ENCODE measurements at regions not wholly inside any gene's neighbourhood (a gene's known extent, or its start where the extent isn't known, plus 50 kb on each side); places are given as distances from the start of the nearest gene placed in this dataset.
"Not testable (repeated sequence)": the region's sequence is repeated elsewhere in the genome, so short reads cannot be mapped to it uniquely, and the experiment has no call there.

GRCh38 chr1:148049115-148049496 is 103.0 kb downstream of the NBPF11 start:
- H3K27ac ChIP-seq; DNase-seq (ENCODE audit: low spot score); H3K27me3 ChIP-seq; H4K20me1 ChIP-seq (ENCODE audit: insufficient read depth, poor library complexity, severe bottlenecking); H3K36me3 ChIP-seq (replicated peaks; ENCODE audit: insufficient read depth, low read depth); H3K9me3 ChIP-seq (ENCODE audit: low read depth); H3K4me1 ChIP-seq (ENCODE audit: insufficient read depth); H3K9me2 ChIP-seq (replicated peaks; ENCODE audit: insufficient read depth); H3K79me2 ChIP-seq: not testable (repeated sequence)
- peak overlapping the region; percentile 70 for H3K4me3 ChIP-seq
- H2AFZ ChIP-seq = peak overlapping the region; percentile 76
- WGBS (ENCODE audit: low lambda C conversion rate, missing lambda C conversion rate) = 1% methylated on average over 12 of the region's 25 CpGs
- peak overlapping the region; percentile 89 for H3K4me2 ChIP-seq

- H3K27me3 ChIP-seq; H3K79me2 ChIP-seq; H3K36me3 ChIP-seq (replicated peaks; ENCODE audit: insufficient read depth, low read depth); H3K9me2 ChIP-seq (replicated peaks; ENCODE audit: insufficient read depth); H4K20me1 ChIP-seq (ENCODE audit: insufficient read depth, poor library complexity, severe bottlenecking); H3K9me3 ChIP-seq (ENCODE audit: low read depth); H3K27ac ChIP-seq; H3K4me1 ChIP-seq (ENCODE audit: insufficient read depth): not testable (repeated sequence)
- peak overlapping the region; percentile 76 for H2AFZ ChIP-seq
- H3K4me2 ChIP-seq = peak overlapping the region; percentile 89
- 19% methylated on average over 24 of the region's 51 CpGs for WGBS (ENCODE audit: low lambda C conversion rate, missing lambda C conversion rate)
- DNase-seq (ENCODE audit: low spot score) = peak; percentile 8
- H3K4me3 ChIP-seq = peak overlapping the region; percentile 70
Observed at GRCh38 chr1:148048423-148049114, 103.5 kb downstream of the NBPF11 start.

- H3K4me2 ChIP-seq; H3K36me3 ChIP-seq (replicated peaks; ENCODE audit: insufficient read depth, low read depth); DNase-seq (ENCODE audit: low spot score); H3K9me2 ChIP-seq (replicated peaks; ENCODE audit: insufficient read depth); H3K27me3 ChIP-seq; H2AFZ ChIP-seq; H3K9me3 ChIP-seq (ENCODE audit: low read depth); H3K27ac ChIP-seq; H3K4me1 ChIP-seq (ENCODE audit: insufficient read depth); H3K79me2 ChIP-seq; H3K4me3 ChIP-seq; H4K20me1 ChIP-seq (ENCODE audit: insufficient read depth, poor library complexity, severe bottlenecking): not testable (repeated sequence)
- WGBS (ENCODE audit: low lambda C conversion rate, missing lambda C conversion rate) = 86% methylated on average over 3 of the region's 4 CpGs
Observed at GRCh38 chr1:148045872-148046271, 106.2 kb downstream of the NBPF11 start.

DNA sequence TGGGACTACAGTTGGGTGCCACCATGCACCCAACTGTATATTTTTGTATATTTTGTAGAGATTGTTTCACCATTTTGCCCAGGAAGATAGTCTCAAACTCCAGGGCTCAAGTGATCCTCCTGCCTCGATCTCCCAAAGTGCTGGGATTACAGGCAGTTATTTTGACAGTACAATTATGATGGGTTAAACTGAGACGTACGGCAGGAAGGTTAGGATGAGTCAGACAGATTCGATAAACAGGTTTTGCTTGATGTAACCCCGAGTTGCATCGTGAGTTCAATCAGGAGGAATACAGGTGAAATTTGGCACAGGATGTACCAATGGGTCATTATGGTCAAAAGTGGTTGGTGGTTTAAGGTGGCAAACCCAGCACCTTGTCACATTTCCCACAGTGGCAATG is 107.6 kb downstream of the NBPF11 start:
- not testable (repeated sequence) for H3K27ac ChIP-seq; H3K9me2 ChIP-seq (replicated peaks; ENCODE audit: insufficient read depth); DNase-seq (ENCODE audit: low spot score); H3K4me1 ChIP-seq (ENCODE audit: insufficient read depth); H3K79me2 ChIP-seq; H3K36me3 ChIP-seq (replicated peaks; ENCODE audit: insufficient read depth, low read depth); H4K20me1 ChIP-seq (ENCODE audit: insufficient read depth, poor library complexity, severe bottlenecking); H3K4me2 ChIP-seq; H3K9me3 ChIP-seq (ENCODE audit: low read depth); H2AFZ ChIP-seq; H3K27me3 ChIP-seq; H3K4me3 ChIP-seq
- 85% methylated on average over 6 of the region's 6 CpGs for WGBS (ENCODE audit: low lambda C conversion rate, missing lambda C conversion rate)

All from hepatocyte (in vitro differentiated cells).